K562 (cell line): ENCODE measurements at regions not wholly inside any gene's neighbourhood (a gene's known extent, or its start where the extent isn't known, plus 50 kb on each side); places are given as distances from the start of the nearest gene placed in this dataset.

ENCODE experiments used
- ATAC-seq: fragments of 200-7000 bp; cut with Tn5 transposase; 3 replicates; pipeline ENCODE4 v1.9.1; 2020; ENCODE audit warnings: moderate library complexity
- BruUV-seq: library from RNA; stranded (reverse); fragments of 400-500 nt; replicated peaks from 2 replicates; lab custom pipeline; 2021; lab: Mats Ljungman, UMichigan
- CTCF ChIA-PET: fragments of 300-600 bp; formaldehyde crosslinking; extraction: SDS; loops from one replicate; lab custom pipeline; 2021; ENCODE audit warnings: low intra/inter-chr PET ratio; lab: Yijun Ruan, JAX
- POLR2A ChIA-PET: fragments of 300-600, 350-650 bp; sonication (Branson Sonifier 250); formaldehyde crosslinking; extraction: SDS; loops from one replicate; lab custom pipeline; 2021; ENCODE audit warnings: antibody characterized with exemption, inconsistent platforms; lab: Yijun Ruan, JAX
- DNase-seq, 4 experiments: peaks; one replicate each; pipeline versions ENCODE4 v3.0.0 to v3.0.0-alpha.2; 2011 to 2018; ENCODE audit warnings: low spot score in 3 of 4, mixed read lengths in 3 of 4; ENCODE audit errors: extremely low read depth in 1 of 4
- FAIRE-seq: peaks from 2 replicates; lab custom pipeline; 2011; peaks lifted over from hg19 to GRCh38; lab: Jason Lieb, UNC
- H2AFZ ChIP-seq: 2 replicates; pipeline ENCODE4 v1.6.0; 2011; ENCODE audit warnings: low read depth, low read length, control low read depth, inconsistent platforms
- H3K27ac ChIP-seq: fragments of 200-600 bp; 3 replicates; pipeline ENCODE4 v1.8.0; 2011; ENCODE audit warnings: low read depth, mild to moderate bottlenecking, control low read depth, inconsistent platforms, low read length, moderate library complexity, mixed read lengths; ENCODE audit errors: extremely low read depth
- H3K27me3 ChIP-seq, 2 experiments: fragments of 300-600 bp in 1 of 2; 2 replicates in 1 of 2; 3 replicates in 1 of 2; pipeline versions ENCODE4 v1.6.0 to v1.8.0; 2011; ENCODE audit warnings: inconsistent platforms in 2 of 2, low read length in 2 of 2, mild to moderate bottlenecking in 1 of 2, mixed read lengths in 1 of 2, moderate library complexity in 1 of 2; ENCODE audit not compliant: control insufficient read depth in 2 of 2, insufficient read depth in 2 of 2
- H3K36me3 ChIP-seq: fragments of 300-600 bp; 3 replicates; pipeline ENCODE4 v1.8.0; 2011; ENCODE audit warnings: mild to moderate bottlenecking, low read length, inconsistent platforms; ENCODE audit not compliant: control insufficient read depth, insufficient read depth
- H3K4me1 ChIP-seq, 2 experiments: fragments of 200-600 bp in 1 of 2; replicated peaks in 1 of 2; 2 replicates in 1 of 2; 3 replicates in 1 of 2; pipeline versions ENCODE4 v1.5.1 to v1.8.0; 2011; ENCODE audit warnings: inconsistent platforms in 2 of 2, low read length in 2 of 2, mild to moderate bottlenecking in 1 of 2, mixed read lengths in 1 of 2, moderate library complexity in 1 of 2; ENCODE audit not compliant: control insufficient read depth in 2 of 2, insufficient read depth in 2 of 2
- H3K4me2 ChIP-seq: 2 replicates; pipeline ENCODE4 v1.6.1; 2011; ENCODE audit warnings: low read length, control low read depth, inconsistent platforms, mixed read lengths; ENCODE audit not compliant: insufficient read depth
- H3K4me3 ChIP-seq: fragments of 200-600 bp; sonication (generic), shearing (Covaris generic); 2 replicates; pipeline ENCODE4 v1.5.1; 2016; ENCODE audit warnings: control low read depth, inconsistent platforms
- H3K79me2 ChIP-seq: fragments of 200-600 bp; 3 replicates; pipeline ENCODE4 v1.8.0; 2011; ENCODE audit warnings: low read length, inconsistent platforms; ENCODE audit not compliant: control insufficient read depth, insufficient read depth
- H3K9ac ChIP-seq, 2 experiments: 2 replicates each; pipeline versions ENCODE4 v1.6.0 to v1.6.1; 2011; ENCODE audit warnings: low read depth in 2 of 2, low read length in 2 of 2, control low read depth in 1 of 2, inconsistent platforms in 1 of 2, mild to moderate bottlenecking in 1 of 2, mixed read lengths in 1 of 2; ENCODE audit not compliant: insufficient read depth in 1 of 2
- H3K9me1 ChIP-seq: one replicate; pipeline ENCODE4 v1.6.0; 2011; ENCODE audit warnings: inconsistent platforms, mild to moderate bottlenecking, low read length, moderate library complexity; ENCODE audit not compliant: control insufficient read depth, insufficient read depth
- H3K9me3 ChIP-seq: replicated peaks from 2 replicates; pipeline ENCODE4 v1.5.1; 2011; ENCODE audit warnings: low read depth, low read length, inconsistent platforms; ENCODE audit not compliant: control insufficient read depth, insufficient read depth
- H4K20me1 ChIP-seq: replicated peaks from 2 replicates; pipeline ENCODE4 v1.6.1; 2011; ENCODE audit warnings: low read length, inconsistent platforms, mixed read lengths; ENCODE audit not compliant: control insufficient read depth, insufficient read depth
- ARID3A ChIP-seq: IDR thresholded peaks from 2 replicates; pipeline ENCODE4 v1.6.1; 2012; ENCODE audit warnings: low read depth, low read length, improper control_type of control experiment, borderline replicate concordance
- CCNT2 ChIP-seq: IDR thresholded peaks from 2 replicates; pipeline ENCODE4 v1.6.1; 2011; ENCODE audit warnings: borderline replicate concordance, low read depth, mild to moderate bottlenecking, moderate library complexity, mixed read lengths, low read length; ENCODE audit not compliant: insufficient read length; ENCODE audit errors: extremely low read depth
- CEBPZ ChIP-seq: fragments of 150-350 bp; IDR thresholded peaks from 2 replicates; pipeline ENCODE4 v1.6.1; 2014; ENCODE audit warnings: low read depth, mild to moderate bottlenecking, low read length, borderline replicate concordance
- FUS ChIP-seq: fragments of 200-400 bp; formaldehyde crosslinking; optimal IDR thresholded peaks from 2 replicates; pipeline ENCODE3; 2017; ENCODE audit warnings: low read depth, low read length
- MEF2A ChIP-seq: IDR thresholded peaks from 2 replicates; pipeline ENCODE4 v1.6.1; 2011; ENCODE audit warnings: low read depth, mild to moderate bottlenecking, low read length, moderate library complexity; ENCODE audit not compliant: control insufficient read depth
- NCOA6 ChIP-seq: fragments of 450-650 bp; IDR thresholded peaks from 2 replicates; pipeline ENCODE4 v1.6.1; 2017; ENCODE audit warnings: mild to moderate bottlenecking
- SREBF2 ChIP-seq: sonication (generic); formaldehyde crosslinking; IDR thresholded peaks from 2 replicates; pipeline ENCODE4 v1.4.0; 2020; ENCODE audit warnings: mild to moderate bottlenecking, missing genetic modification reagents
- TCF3 ChIP-seq: sonication (generic); formaldehyde crosslinking; IDR thresholded peaks from 2 replicates; pipeline ENCODE4 v1.4.0; 2020; ENCODE audit warnings: mild to moderate bottlenecking, missing genetic modification reagents
- U2AF1 ChIP-seq: fragments of 200-400 bp; formaldehyde crosslinking; optimal IDR thresholded peaks from 2 replicates; pipeline ENCODE3; 2017; ENCODE audit warnings: mild to moderate bottlenecking, low read depth, low read length, moderate library complexity
- U2AF2 ChIP-seq: fragments of 200-400 bp; formaldehyde crosslinking; optimal IDR thresholded peaks from 2 replicates; pipeline ENCODE3; 2017; ENCODE audit warnings: low read depth, mild to moderate bottlenecking, low read length
- YY1 ChIP-seq, 3 experiments: IDR thresholded peaks; 2 replicates each; pipeline ENCODE4 v1.6.1; 2011; ENCODE audit warnings: low read length in 2 of 3, mild to moderate bottlenecking in 2 of 3, moderate library complexity in 2 of 3, borderline replicate concordance in 1 of 3, control low read depth in 1 of 3, low read depth in 1 of 3; ENCODE audit not compliant: insufficient read depth in 3 of 3, insufficient replicate concordance in 2 of 3, control insufficient read depth in 1 of 3, insufficient read length in 1 of 3; ENCODE audit errors: extremely low read depth in 1 of 3
- ZNF124 ChIP-seq: sonication (generic); formaldehyde crosslinking; IDR thresholded peaks from 2 replicates; pipeline ENCODE4 v1.8.1; 2022; ENCODE audit warnings: missing genetic modification reagents
- ZNF589 ChIP-seq: fragments of 200-800 bp; sonication (Bioruptor generic); IDR thresholded peaks from 2 replicates; pipeline ENCODE4 v1.6.1; 2016; ENCODE audit warnings: low read depth, missing genetic modification characterization, missing compliant biosample characterization
- WGBS: fragments of 100-300 bp; shearing (Covaris generic); methylation state at CpG from one replicate; pipeline ENCODE4 v1.1.6; 2016; ENCODE audit warnings: low coverage, mixed read lengths; ENCODE audit not compliant: insufficient coverage; ENCODE audit errors: missing lambda C conversion rate; 5-methylcytosine and 5-hydroxymethylcytosine counted together
- in situ Hi-C: fragments of 300-500 bp; cut with MboI; formaldehyde crosslinking; loops from 4 replicates; pipeline ENCODE4 v1.15.0; 2018; ENCODE audit warnings: inconsistent platforms, mixed read lengths
- intact Hi-C: fragments of 100-400 bp; cut with micrococcal nuclease; formaldehyde crosslinking; loops from 2 replicates; pipeline ENCODE4 v1.14.2; 2022
- TF ChIP-seq, protein P1 (sequence below): fragments of 450-650 bp; IDR thresholded peaks from 2 replicates; pipeline ENCODE4 v1.6.1; 2018; ENCODE audit warnings: mild to moderate bottlenecking, low read depth; ENCODE audit not compliant: partially characterized antibody

GRCh38 chr11:121773076-121773475, 320.3 kb upstream of the SORL1-AS1 start:
- ATAC-seq: no peak
- 11% methylated on average over 2 of the region's 2 CpGs for WGBS
- H3K4me2 ChIP-seq: no peak overlapping the region
- no peak for FAIRE-seq
- no peak overlapping the region for H3K9ac ChIP-seq
- no peaks in the 10 kb centered on the region for H3K9me3 ChIP-seq
- H3K27me3 ChIP-seq: no peaks in the 10 kb centered on the region
- no peaks in the 10 kb centered on the region for H4K20me1 ChIP-seq
- H3K4me1 ChIP-seq: no peaks in the 10 kb centered on the region
- no peaks in the 10 kb centered on the region for H3K79me2 ChIP-seq
- no TSS peak for BruUV-seq
- no peak overlapping the region for H2AFZ ChIP-seq
- no peaks in the 10 kb centered on the region for H3K9me1 ChIP-seq
- no peak overlapping the region for H3K4me3 ChIP-seq
- ChIA-PET CTCF (no interaction called here), POLR2A (no interaction called here)
- H3K36me3 ChIP-seq: no peaks in the 10 kb centered on the region
- in situ Hi-C loops: no loop called here
- DNase-seq: no peak
- H3K27ac ChIP-seq: no peak overlapping the region
- intact Hi-C loops: no loop called here
- TF ChIP-seq YY1 (IDR thresholded peaks at IDR 0.05; ENCODE audit: borderline replicate concordance in 1 of 3, control insufficient read depth in 1 of 3, extremely low read depth in 1 of 3, insufficient read depth in 3 of 3, insufficient read length in 1 of 3, insufficient replicate concordance in 2 of 3, low read depth in 1 of 3, low read length in 2 of 3): no peak
- no peak for TF ChIP-seq FUS
- TF ChIP-seq U2AF1: no peak
- no peak for TF ChIP-seq CEBPZ
- TF ChIP-seq MEF2A: no peak
- no peak for TF ChIP-seq ARID3A
- no peak for TF ChIP-seq CCNT2
- TF ChIP-seq U2AF2: no peak
- TF ChIP-seq, protein P1, sequence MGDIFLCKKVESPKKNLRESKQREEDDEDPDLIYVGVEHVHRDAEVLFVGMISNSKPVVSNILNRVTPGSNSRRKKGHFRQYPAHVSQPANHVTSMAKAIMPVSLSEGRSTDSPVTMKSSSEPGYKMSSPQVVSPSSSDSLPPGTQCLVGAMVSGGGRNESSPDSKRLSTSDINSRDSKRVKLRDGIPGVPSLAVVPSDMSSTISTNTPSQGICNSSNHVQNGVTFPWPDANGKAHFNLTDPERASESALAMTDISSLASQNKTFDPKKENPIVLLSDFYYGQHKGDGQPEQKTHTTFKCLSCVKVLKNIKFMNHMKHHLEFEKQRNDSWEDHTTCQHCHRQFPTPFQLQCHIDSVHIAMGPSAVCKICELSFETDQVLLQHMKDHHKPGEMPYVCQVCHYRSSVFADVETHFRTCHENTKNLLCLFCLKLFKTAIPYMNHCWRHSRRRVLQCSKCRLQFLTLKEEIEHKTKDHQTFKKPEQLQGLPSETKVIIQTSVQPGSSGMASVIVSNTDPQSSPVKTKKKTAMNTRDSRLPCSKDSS: no peak
- no peak for TF ChIP-seq ZNF589
- no peak for TF ChIP-seq SREBF2
- no peak for TF ChIP-seq TCF3 (CRISPR knock-in tag)
- TF ChIP-seq ZNF124 (CRISPR knock-in tag): no peak
- TF ChIP-seq NCOA6: no peak
